Superior temporal gyrus (tissue), 1 donor: ENCODE measurements at regions not wholly inside any gene's neighbourhood (a gene's known extent, or its start where the extent isn't known, plus 50 kb on each side); places are given as distances from the start of the nearest gene placed in this dataset.
"Not testable (repeated sequence)": the region's sequence is repeated elsewhere in the genome, so short reads cannot be mapped to it uniquely, and the experiment has no call there.

Experiments used
- DNase-seq: peaks from one replicate; pipeline ENCODE4 v3.0.0-alpha.2; 2016; ENCODE audit errors: extremely low spot score

GRCh38 chr6:63014290-63014689 lies 197.0 kb upstream of the FKBP1C start:
- DNase-seq: no peak

DNA sequence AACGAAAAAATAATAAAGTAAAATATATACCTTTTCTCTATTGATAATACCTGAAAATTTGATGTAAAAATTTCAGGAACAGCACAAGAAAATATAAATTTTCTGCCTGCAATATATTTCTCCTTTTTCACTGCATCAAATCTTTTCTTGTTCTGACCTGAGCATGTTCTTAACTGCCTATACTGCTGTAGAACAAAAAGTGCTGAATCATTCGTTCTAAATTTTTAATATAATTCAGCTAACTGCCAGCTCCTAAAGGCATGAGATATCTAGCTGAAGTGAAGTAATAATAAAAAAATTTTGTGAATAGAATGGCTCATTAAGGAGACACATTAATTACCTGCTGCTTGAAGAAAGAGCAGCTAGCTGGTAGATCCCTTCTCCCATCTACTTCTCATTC lies 188.6 kb upstream of the FKBP1C start:
- no peak for DNase-seq

DNA sequence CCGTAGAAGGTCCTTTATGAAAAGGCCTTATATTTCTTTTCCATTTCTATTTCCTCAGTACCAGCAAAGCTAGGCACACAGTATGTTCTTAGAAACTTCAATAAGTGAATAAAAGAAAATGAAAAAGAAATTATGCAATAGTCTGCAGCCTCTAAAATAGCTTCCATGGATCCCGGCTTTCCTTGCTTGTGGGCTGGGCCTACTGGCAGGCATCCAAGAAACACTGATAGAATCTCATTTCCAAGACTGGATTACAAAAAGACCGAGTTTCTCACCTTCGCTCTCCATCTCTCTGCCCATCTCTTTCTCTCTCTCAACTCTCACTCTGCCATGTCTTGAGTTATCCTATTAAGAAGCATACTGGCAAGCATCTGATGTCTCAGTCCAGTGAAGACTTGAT lies 187.5 kb upstream of the FKBP1C start:
- no peak for DNase-seq

GRCh38 chr6:63049216-63049615 lies 162.1 kb upstream of the FKBP1C start:
- DNase-seq: no peak

DNA sequence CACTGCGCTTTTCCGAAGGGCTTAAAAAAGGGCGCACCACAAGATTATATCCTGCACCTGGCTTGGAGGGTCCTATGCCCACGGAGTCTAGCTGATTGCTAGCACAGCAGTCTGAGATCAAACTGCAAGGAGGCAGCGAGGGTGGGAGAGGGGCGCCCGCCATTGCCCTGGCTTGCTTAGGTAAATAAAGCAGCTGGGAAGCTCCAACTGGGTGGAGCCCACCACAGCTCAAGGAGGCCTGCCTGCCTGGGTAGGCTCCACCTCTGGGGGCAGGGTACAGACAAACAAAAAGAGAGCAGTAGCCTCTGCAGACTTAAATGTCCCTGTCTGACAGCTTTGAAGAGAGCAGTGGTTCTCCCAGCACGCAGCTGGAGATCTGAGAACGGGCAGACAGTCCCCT lies 158.1 kb upstream of the FKBP1C start:
- DNase-seq: not testable (repeated sequence)

GRCh38 chr6:63058601-63059000 lies 152.7 kb upstream of the FKBP1C start:
- no peak for DNase-seq

- DNase-seq: no peak
Measured at GRCh38 chr6:63063631-63064271, 147.5 kb upstream of the FKBP1C start.

- DNase-seq: no peak
Measured at GRCh38 chr6:63066055-63066704, 145.1 kb upstream of the FKBP1C start.

- no peak for DNase-seq
Measured at GRCh38 chr6:63094947-63095346, 116.3 kb upstream of the FKBP1C start.

DNA sequence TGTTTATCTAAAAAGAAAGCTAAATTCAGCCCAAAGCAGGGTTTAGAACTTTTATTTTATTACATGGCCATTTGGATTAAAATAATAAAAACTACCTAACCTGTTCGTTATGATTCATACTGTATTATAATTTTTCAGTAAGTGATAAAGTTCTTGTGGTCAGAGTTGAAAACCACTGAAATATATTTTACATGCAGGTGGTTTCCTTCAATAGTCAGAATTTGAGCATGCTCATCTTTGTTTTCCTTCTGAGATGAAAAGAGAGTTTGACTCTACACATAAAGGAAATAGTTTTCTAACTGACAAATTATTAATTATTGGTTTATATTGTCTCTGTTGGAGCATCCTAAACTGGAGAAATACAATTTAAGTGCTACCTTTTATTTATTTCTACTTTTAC lies 114.0 kb upstream of the FKBP1C start:
- no peak for DNase-seq

GRCh38 chr6:63098789-63099188 lies 112.5 kb upstream of the FKBP1C start:
- no peak for DNase-seq

DNA sequence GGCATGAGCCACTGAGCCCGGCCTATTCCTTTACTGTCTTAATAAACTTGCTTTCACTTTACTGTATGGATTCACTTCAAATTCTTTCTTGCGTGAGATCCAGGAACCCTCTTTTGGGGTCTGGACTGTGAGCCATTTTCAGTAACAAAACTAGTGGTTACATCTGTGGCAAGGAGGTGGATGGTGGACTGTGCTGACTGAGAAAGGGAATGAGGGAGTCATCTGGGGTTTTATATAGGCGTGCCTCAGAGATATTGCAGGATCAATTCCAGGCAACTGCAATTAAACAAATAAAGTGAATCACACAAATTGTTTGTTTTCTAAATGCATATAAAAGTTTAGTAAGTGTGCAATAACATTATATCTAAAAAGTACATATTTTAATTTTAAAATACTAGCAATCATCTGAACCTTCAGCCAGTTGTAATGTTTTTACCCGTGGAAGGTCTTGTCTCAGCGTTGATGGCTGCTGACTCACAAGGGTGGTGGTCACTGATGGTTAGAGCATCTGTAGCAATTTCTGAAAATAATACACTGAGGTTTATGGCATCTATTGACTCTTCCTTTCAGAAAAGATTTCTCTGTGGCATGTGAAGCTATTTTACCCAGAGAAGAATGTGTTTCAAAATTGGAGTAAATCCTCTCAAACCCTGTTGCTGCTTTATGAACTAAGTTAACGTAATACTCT lies 111.4 kb upstream of the FKBP1C start:
- no peak for DNase-seq

DNA sequence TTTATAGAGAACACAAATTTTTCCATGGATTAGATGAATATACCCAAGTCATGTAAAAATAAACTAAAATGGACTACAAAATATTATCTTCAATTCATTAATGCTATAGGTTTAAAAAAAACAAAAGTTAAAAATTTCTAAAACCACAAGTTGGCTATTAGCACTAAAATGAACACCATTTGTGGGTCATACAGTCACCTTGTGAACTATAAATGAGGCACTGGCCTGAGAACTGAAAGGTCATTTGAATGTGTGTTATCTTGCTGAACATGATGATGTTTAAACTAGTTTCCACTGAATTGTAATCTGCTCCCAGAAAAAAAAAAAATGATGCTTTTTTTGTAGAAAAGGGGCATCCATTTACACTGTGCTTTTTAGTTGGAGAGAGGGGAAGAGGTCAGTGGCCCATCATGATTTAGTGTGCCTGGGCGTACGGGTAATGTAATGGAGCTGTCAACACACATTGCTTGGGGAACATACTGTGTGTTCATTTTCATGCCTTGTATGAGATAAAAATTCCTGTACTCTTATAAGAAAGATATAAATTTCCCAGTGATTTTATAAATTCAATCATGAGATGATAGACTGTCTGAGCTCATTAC lies 96.6 kb upstream of the FKBP1C start:
- DNase-seq: no peak

- DNase-seq: no peak
Measured at GRCh38 chr6:63121166-63121565, 90.1 kb upstream of the FKBP1C start.

GRCh38 chr6:63140114-63140513 lies 71.2 kb upstream of the FKBP1C start:
- no peak for DNase-seq

- DNase-seq: no peak
Measured at GRCh38 chr6:63140692-63141318, 70.5 kb upstream of the FKBP1C start.

- no peak for DNase-seq
Measured at GRCh38 chr6:63149730-63150129, 61.5 kb upstream of the FKBP1C start.

- DNase-seq: no peak
Measured at GRCh38 chr6:63154535-63154934, 56.7 kb upstream of the FKBP1C start.
